GM06990 (cell line): ENCODE measurements at regions not wholly inside any gene's neighbourhood (a gene's known extent, or its start where the extent isn't known, plus 50 kb on each side); places are given as distances from the start of the nearest gene placed in this dataset.

Experiments
- DNase-seq: peaks from one replicate; pipeline ENCODE4 v3.0.0-alpha.2; 2011; ENCODE audit not compliant: insufficient read length; ENCODE audit errors: extremely low read depth
- H3K27me3 ChIP-seq: replicated peaks from 2 replicates; pipeline ENCODE4 v1.6.0; 2011; ENCODE audit warnings: low read length; ENCODE audit not compliant: control insufficient read depth, insufficient read depth
- H3K36me3 ChIP-seq: 2 replicates; pipeline ENCODE4 v1.5.1; 2011; ENCODE audit warnings: low read length; ENCODE audit not compliant: control insufficient read depth, insufficient read depth
- H3K4me3 ChIP-seq: replicated peaks from 2 replicates; pipeline ENCODE4 v1.5.1; 2011; ENCODE audit warnings: low read depth, mild to moderate bottlenecking, control low read depth, low read length
- TF ChIP-seq, protein P1 (sequence below): IDR thresholded peaks from 2 replicates; pipeline ENCODE4 v1.5.1; 2011; ENCODE audit warnings: low read length, control low read depth, mild to moderate bottlenecking, inconsistent platforms; ENCODE audit not compliant: insufficient read depth, poor library complexity, severe bottlenecking

DNA sequence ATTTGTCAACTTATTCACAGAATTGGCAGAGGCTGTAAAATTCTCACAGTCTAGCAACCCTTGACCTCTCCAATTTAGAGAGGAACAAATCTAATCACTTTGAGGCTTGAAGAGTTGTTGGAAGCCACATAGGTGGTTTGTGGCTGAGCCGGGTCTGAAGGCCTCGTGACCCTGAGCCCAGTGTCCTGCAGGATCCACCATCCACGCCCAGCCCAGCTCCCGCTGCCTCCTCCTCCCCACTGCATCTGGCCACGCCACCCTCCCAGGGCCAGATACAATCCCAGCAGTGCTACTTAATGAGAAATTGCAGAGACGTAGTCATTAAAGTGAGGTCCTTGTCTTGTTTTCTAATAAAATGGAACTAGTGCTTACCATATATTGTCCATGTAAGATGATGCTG, 81.4 kb upstream of the SHH start:
- Histone ChIP-seq H3K27me3 (no peaks in the 10 kb centered on the region), H3K36me3 (no peaks in the 10 kb centered on the region), H3K4me3 (no peak overlapping the region)
- no peak for DNase-seq
- TF ChIP-seq, protein P1, sequence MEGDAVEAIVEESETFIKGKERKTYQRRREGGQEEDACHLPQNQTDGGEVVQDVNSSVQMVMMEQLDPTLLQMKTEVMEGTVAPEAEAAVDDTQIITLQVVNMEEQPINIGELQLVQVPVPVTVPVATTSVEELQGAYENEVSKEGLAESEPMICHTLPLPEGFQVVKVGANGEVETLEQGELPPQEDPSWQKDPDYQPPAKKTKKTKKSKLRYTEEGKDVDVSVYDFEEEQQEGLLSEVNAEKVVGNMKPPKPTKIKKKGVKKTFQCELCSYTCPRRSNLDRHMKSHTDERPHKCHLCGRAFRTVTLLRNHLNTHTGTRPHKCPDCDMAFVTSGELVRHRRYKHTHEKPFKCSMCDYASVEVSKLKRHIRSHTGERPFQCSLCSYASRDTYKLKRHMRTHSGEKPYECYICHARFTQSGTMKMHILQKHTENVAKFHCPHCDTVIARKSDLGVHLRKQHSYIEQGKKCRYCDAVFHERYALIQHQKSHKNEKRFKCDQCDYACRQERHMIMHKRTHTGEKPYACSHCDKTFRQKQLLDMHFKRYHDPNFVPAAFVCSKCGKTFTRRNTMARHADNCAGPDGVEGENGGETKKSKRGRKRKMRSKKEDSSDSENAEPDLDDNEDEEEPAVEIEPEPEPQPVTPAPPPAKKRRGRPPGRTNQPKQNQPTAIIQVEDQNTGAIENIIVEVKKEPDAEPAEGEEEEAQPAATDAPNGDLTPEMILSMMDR: no peak

DNA sequence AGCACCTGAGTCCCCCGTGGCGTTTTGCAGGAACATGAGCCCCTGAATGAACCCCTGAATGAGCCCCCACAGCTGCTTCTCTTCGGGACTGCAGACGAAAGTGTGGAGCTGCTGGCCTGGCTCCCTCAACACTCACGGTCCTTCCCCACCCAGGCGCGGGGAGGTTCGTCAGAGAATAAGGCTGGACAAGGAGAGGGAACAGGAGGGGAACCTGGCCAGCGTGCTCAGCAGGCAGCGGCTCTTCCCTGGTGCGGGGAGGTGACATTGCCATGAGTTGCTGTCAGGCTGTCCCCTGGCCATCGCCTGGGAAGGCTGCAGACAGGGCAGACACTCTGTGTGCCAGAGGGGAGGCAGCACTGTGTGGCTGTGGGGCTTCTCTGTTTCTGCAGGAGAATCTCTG, 80.9 kb upstream of the SHH start:
- Histone ChIP-seq H3K4me3 (no peak overlapping the region), H3K36me3 (no peaks in the 10 kb centered on the region), H3K27me3 (no peaks in the 10 kb centered on the region)
- TF ChIP-seq, protein P1: no peak
- no peak for DNase-seq

DNA sequence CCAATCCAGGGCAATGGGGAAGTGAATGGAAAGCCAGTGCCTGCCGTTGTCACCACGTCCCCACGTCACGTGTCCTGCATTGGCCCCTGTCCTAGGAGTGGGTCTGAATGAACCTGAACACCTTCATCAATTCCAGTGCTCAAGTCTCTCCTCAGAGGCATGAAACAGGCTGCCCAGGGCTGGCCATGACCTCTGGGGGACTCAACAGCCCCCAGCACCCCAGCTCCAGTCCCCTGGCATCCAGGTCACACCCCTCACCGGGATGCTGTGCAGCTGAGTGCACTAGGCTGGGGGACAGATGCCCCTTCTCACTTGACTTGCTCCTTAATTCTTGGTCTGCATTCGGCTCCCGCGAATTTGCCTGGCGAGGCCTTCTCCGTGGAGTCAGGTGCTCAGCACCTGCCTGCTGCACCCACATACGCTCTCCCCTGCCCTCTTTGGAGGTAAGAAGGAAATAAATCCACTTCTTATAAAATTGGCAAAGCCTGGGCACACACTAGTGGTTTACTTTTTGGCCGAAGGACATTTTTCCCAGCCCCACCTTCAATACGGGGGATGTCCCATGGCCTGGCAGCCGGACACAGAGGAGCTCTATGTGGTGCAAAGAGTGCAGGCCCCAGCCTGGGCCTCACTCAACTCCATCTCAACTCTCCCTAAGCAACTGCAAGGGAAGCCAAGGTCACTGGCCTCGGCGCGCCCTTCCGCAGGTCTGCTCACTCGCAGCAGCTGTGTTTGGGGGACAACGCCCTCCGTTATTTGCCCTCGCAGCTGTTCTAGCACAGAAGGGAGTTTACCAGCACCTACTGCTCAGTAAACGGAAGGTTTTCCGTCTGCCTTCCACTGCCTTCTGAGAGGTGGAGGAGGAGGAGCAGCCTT, 77.6 kb upstream of the SHH start:
- TF ChIP-seq, protein P1: no peak
- DNase-seq: no peak
- Histone ChIP-seq H3K27me3 (no peaks in the 10 kb centered on the region), H3K4me3 (no peak overlapping the region), H3K36me3 (no peaks in the 10 kb centered on the region)

DNA sequence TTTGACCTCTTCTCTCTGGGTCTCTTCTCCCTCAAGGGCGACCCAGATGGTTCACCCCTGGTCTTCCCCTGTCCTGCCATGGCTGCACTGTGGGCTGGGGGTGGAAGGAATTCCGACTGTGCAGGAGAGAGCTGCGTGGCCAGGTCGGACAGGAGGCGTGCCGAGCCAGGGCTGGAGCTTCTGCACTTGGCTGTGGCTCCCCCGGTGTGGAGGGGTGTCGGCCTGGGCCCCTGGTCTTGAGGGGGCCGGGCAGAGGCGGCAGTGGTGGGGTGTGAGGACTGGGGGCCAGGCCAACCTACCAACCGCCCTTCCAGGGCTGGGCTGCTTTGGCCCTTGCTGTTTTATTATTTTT, 74.9 kb upstream of the SHH start:
- no peaks in the 10 kb centered on the region for H3K36me3 ChIP-seq
- no peak for DNase-seq
- no peaks in the 10 kb centered on the region for H3K27me3 ChIP-seq
- H3K4me3 ChIP-seq: no peak overlapping the region
- TF ChIP-seq, protein P1: no peak

DNA sequence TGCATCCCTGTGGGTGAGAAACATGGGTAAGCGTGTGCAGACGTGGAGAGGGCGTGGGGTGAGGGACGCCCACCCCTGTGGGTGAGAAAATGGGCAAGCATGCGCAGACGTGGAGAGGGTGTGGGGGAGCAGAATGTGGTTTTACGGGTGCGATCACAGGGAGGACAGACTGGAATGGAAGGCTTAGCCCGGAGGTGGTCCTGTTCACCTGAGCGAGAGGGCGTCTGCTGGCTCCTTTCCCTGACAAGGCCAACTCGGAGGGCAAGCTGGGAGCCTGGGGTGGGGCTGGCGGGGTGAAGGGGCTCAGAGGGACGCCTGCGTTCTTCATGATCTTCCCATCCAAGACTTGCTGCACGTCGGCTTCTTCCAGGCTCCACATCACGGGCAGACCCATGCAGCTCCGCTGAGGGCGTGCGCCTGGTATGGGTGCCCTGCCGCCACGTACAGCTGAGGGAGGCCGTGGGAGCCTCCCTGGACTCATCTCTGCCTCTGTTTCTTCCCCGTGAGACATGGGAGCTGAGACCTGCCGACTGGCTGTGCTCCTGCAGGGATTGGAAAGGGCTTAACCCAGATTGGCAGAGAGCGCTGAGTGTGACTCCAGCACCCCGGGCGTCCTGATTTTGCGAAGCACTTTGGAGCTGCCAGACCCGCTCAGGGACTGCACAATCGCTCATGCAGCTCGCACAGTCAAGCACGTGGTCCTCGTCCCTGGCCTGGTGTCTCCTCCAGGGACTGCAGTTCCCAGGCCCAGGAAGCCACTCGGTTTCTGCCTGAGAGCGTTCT, 74.3 kb upstream of the SHH start:
- TF ChIP-seq, protein P1: no peak
- no peaks in the 10 kb centered on the region for H3K36me3 ChIP-seq
- H3K27me3 ChIP-seq: no peaks in the 10 kb centered on the region
- DNase-seq: no peak
- no peak overlapping the region for H3K4me3 ChIP-seq
